Right lobe of liver (tissue), 6 donors: ENCODE measurements at regions not wholly inside any gene's neighbourhood (a gene's known extent, or its start where the extent isn't known, plus 50 kb on each side); places are given as distances from the start of the nearest gene placed in this dataset.

Source experiments
- ATAC-seq, 4 donors: fragments of 200-7000 bp; cut with Tn5 transposase; one replicate each; pipeline ENCODE4 v1.9.1; 2020; ENCODE audit warnings: mild to moderate bottlenecking in 4 of 4, moderate library complexity in 4 of 4
- DNase-seq, 3 donors: peaks; one replicate each; pipeline ENCODE4 v3.0.0-alpha.2; 2020
- H3K27ac ChIP-seq, 3 donors: fragments of 200-600 bp; one replicate each; pipeline ENCODE4 v1.8.0; 2022
- H3K27me3 ChIP-seq, 2 donors: fragments of 200-600 bp; one replicate each; pipeline ENCODE4 v1.8.0; 2022
- H3K36me3 ChIP-seq, 4 donors: fragments of 200-600 bp; sonication (generic) in 1 of 4; one replicate each; pipeline versions ENCODE4 v1.5.1 to v1.8.0; 2017 to 2022; ENCODE audit warnings: control low read depth in 1 of 4
- H3K4me1 ChIP-seq, 4 donors: fragments of 200-600 bp; sonication (generic) in 1 of 4; one replicate each; pipeline versions ENCODE4 v1.5.1 to v1.8.0; 2017 to 2022; ENCODE audit warnings: control low read depth in 1 of 4
- H3K4me3 ChIP-seq, 3 donors: fragments of 200-600 bp; one replicate each; pipeline ENCODE4 v1.8.0; 2022
- H3K9me3 ChIP-seq, 4 donors: fragments of 200-600 bp; sonication (generic) in 1 of 4; one replicate each; pipeline versions ENCODE4 v1.5.1 to v1.8.0; 2017 to 2022; ENCODE audit warnings: control low read depth in 1 of 4
- POLR2A ChIP-seq: fragments of 450-650 bp; IDR thresholded peaks from one replicate; pipeline ENCODE4 v1.6.1; 2017; ENCODE audit warnings: antibody characterized with exemption, mild to moderate bottlenecking
- WGBS: methylation state at CpG from one replicate; pipeline ENCODE4 v1.1.6; 2018; ENCODE audit warnings: low coverage, low lambda C conversion rate; ENCODE audit not compliant: insufficient coverage; ENCODE audit errors: missing lambda C conversion rate; 5-methylcytosine and 5-hydroxymethylcytosine counted together
- intact Hi-C, 2 donors: fragments of 100-400 bp; cut with DNase I; formaldehyde crosslinking; loops; one replicate each; pipeline versions ENCODE4 v1.11.2 to v1.14.1; 2022
- TF ChIP-seq, protein P1 (sequence below), 4 donors: fragments of 200-600 bp in 3 of 4; fragments of 450-650 bp in 1 of 4; IDR thresholded peaks; one replicate each; pipeline versions ENCODE4 v1.5.1 to v1.8.0; 2016 to 2022; ENCODE audit warnings: antibody characterized with exemption in 4 of 4, mild to moderate bottlenecking in 2 of 4
- donor health status: DM: no; HTN: yes; CAD: no.
- donor health status: DM: no; HTN: no; CAD: no.
- donor health status: DM: no; HTN: no; CAD: no.
- donor health status: DM: no; HTN: yes; CAD: no.
- donor health status: DM: no; HTN: yes; CAD: no.

DNA sequence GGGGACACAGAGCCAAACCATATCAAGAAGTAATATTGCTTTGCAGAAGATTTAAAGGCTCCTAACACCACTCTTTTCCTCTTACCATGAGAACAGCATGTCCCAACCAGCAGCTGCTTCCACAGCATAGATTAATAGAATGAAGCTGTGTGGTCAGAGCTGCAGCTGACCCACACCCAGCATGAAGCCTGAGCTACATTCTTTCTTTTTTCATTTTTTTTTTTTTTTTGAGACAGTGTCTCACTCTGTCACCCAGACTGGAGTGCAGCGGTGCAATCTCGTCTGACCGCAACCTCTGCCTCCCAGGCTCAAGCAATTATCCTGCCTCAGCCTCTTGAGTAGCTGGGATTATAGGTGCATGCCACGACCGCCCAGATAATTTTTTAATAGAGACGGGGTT, 289.8 kb downstream of the RAD51AP2 start:
- no peak for ATAC-seq
- H3K36me3 ChIP-seq, result no peaks in the 10 kb centered on the region
- no peaks in the 10 kb centered on the region for H3K9me3 ChIP-seq
- no peaks in the 10 kb centered on the region for H3K27me3 ChIP-seq
- TF ChIP-seq, protein P1, sequence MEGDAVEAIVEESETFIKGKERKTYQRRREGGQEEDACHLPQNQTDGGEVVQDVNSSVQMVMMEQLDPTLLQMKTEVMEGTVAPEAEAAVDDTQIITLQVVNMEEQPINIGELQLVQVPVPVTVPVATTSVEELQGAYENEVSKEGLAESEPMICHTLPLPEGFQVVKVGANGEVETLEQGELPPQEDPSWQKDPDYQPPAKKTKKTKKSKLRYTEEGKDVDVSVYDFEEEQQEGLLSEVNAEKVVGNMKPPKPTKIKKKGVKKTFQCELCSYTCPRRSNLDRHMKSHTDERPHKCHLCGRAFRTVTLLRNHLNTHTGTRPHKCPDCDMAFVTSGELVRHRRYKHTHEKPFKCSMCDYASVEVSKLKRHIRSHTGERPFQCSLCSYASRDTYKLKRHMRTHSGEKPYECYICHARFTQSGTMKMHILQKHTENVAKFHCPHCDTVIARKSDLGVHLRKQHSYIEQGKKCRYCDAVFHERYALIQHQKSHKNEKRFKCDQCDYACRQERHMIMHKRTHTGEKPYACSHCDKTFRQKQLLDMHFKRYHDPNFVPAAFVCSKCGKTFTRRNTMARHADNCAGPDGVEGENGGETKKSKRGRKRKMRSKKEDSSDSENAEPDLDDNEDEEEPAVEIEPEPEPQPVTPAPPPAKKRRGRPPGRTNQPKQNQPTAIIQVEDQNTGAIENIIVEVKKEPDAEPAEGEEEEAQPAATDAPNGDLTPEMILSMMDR (IDR thresholded peaks at IDR 0.05), result no peak
- no peak for TF ChIP-seq POLR2A
- WGBS, result 78% methylated on average over 5 of the region's 6 CpGs
- H3K4me3 ChIP-seq, result no peak overlapping the region
- no peak overlapping the region for H3K27ac ChIP-seq
- DNase-seq, result no peak
- no peaks in the 10 kb centered on the region for H3K4me1 ChIP-seq
- intact Hi-C loops, result no loop called here

DNA sequence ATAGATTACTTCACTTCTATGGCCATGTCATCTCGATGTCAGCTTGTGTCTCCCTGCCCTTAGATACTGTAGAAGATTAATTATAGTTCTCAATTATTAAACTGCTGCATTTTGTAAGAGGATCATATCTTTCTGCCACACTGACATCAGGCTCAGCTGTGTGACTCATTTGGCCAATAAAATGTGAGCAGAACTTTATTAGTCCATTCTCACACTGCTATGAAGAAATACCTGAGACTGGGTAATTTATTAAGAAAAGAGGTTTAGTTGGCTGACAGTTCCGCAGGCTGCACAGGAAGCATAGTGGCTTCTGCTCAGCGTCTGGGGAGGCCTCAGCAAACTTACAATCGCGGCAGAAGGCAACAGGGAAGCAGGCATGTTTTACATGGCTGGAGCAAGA, 290.4 kb downstream of the RAD51AP2 start:
- WGBS, result 67% methylated on average over 2 of the region's 5 CpGs
- intact Hi-C loops, result no loop called here
- TF ChIP-seq, protein P1 (IDR thresholded peaks at IDR 0.05), result no peak
- no peak for TF ChIP-seq POLR2A

DNA sequence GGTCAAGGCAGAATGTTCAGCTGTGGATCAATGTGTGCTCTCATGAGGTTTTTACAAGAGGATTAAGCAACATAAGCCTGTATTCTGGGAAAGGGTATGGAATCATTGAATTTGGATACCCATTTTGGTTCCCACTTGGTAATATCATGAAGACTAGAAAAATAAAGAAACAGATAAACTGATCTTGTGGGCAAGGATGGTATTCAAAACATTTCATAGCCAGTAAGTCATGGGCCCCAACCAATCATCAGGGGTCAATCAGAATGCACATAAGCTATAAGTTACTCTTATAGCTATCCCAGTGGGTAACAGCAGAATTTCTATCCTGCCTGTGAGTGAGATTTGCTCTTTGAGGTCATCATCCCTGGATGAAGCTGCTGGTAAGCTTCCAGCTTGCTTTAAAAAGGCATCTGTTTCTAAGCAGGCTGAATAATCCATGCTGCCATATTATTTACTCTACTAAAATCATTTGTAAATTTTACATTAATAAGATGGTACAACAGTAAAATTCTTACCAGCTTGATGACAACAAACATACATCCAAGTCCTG, 291.2 kb downstream of the RAD51AP2 start:
- Histone ChIP-seq H3K4me1 (no peaks in the 10 kb centered on the region), H3K9me3 (no peaks in the 10 kb centered on the region), H3K4me3 (no peak overlapping the region), H3K27me3 (no peaks in the 10 kb centered on the region), H3K36me3 (no peaks in the 10 kb centered on the region), H3K27ac (no peak overlapping the region)
- intact Hi-C loops, result no loop called here
- no peak for ATAC-seq
- no peak for DNase-seq
- TF ChIP-seq, protein P1 (IDR thresholded peaks at IDR 0.05), result no peak
- no peak for TF ChIP-seq POLR2A

More for the DNA sequence above, 290.4 kb downstream of the RAD51AP2 start:
- Histone ChIP-seq H3K4me3 (no peak overlapping the region), H3K27me3 (no peaks in the 10 kb centered on the region), H3K4me1 (no peaks in the 10 kb centered on the region), H3K27ac (no peak overlapping the region), H3K36me3 (no peaks in the 10 kb centered on the region), H3K9me3 (no peaks in the 10 kb centered on the region)
- ATAC-seq, result no peak
- no peak for DNase-seq

DNA sequence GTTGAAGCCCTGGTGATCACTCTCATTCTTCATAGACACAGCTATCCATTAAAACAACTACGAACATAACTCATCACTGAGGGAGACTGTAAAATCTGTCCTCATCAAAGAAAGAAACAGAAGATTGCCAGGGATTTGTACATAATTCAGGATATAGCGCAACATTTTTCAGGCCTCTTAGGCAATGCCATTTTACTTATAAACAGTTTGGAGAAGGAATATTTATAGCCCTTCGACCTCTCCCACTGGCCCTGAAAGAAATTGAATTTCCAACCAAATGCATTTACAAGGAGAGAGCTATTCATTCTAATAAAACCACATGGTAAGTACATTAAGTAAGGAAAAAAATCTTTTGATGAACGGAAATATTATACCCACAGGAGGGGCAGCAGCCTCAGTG, 295.0 kb downstream of the RAD51AP2 start:
- Histone ChIP-seq H3K36me3 (no peaks in the 10 kb centered on the region), H3K4me3 (no peak overlapping the region), H3K27me3 (no peaks in the 10 kb centered on the region), H3K27ac (no peak overlapping the region), H3K4me1 (no peaks in the 10 kb centered on the region), H3K9me3 (no peaks in the 10 kb centered on the region)
- no peak for ATAC-seq
- 81% methylated on average over 3 of the region's 4 CpGs for WGBS
- TF ChIP-seq, protein P1 (IDR thresholded peaks at IDR 0.05), result no peak
- TF ChIP-seq POLR2A, result no peak
- intact Hi-C loops, result no loop called here
- no peak for DNase-seq

DNA sequence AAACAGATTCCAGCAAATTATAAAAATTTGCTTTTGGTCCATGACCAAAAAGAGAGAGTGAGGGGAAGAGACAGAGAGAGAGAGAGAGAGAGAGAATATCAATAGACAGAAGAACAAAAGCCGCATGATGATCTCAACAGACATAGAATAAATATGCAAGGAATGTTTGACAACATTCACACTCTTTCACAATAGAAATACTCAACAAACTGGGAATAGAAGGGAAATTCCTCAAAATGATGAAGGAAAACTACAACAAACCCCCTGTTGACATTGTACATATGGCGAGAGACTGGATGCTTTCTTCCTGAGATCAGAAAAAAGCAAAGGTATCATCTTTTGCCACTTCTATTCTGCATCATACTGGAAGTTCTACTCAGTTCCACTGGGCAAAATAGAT, 309.7 kb downstream of the RAD51AP2 start:
- H3K27me3 ChIP-seq, result no peaks in the 10 kb centered on the region
- WGBS, result 90% methylated on average over 1 of the region's 2 CpGs
- DNase-seq (no peak), ATAC-seq (no peak)
- no peaks in the 10 kb centered on the region for H3K36me3 ChIP-seq
- TF ChIP-seq POLR2A, result no peak
- TF ChIP-seq, protein P1 (IDR thresholded peaks at IDR 0.05), result no peak
- H3K9me3 ChIP-seq, result no peaks in the 10 kb centered on the region
- intact Hi-C loops, result no loop called here
- no peak overlapping the region for H3K27ac ChIP-seq
- H3K4me1 ChIP-seq, result no peaks in the 10 kb centered on the region
- H3K4me3 ChIP-seq, result no peak overlapping the region
